ENCODE measurements at regions not wholly inside any gene's neighbourhood (a gene's known extent, or its start where the extent isn't known, plus 50 kb on each side); places are given as distances from the start of the nearest gene placed in this dataset.

DNA sequence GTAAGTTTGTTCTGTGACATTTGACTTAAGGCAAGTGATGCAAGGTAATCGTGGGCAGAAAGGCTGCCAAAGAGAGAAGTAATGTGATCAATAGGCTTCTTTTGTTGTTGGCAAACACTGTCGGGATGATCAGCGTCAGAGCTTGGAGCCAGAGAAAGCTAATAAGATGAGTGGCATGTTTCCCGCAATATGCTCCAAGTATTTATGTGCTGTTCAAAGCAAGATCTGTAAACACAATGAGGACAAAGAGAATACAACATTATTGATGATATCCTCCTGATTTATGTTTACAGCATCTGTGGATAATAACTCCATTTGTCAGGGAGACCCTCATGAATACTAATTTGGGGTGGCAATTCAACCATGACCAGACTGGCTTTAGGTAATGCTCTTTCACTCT lies 603.3 kb downstream of the TDRD15 start:
- Histone ChIP-seq H3K36me3 (no peaks in the 10 kb centered on the region), H3K9ac (no peak overlapping the region), H3K4me2 (no peak overlapping the region), H3K4me3 (no peak overlapping the region), H3K9me3 (replicated peaks in 1 of 11) (no peaks in the 10 kb centered on the region), H3K27me3 (no peaks in the 10 kb centered on the region), H3K4me1 (no peaks in the 10 kb centered on the region), H4K20me1 (no peaks in the 10 kb centered on the region), H3K27ac (no peak overlapping the region)
- TF ChIP-seq Cebpa-rat (IDR thresholded peaks at IDR 0.05): no peak

DNA sequence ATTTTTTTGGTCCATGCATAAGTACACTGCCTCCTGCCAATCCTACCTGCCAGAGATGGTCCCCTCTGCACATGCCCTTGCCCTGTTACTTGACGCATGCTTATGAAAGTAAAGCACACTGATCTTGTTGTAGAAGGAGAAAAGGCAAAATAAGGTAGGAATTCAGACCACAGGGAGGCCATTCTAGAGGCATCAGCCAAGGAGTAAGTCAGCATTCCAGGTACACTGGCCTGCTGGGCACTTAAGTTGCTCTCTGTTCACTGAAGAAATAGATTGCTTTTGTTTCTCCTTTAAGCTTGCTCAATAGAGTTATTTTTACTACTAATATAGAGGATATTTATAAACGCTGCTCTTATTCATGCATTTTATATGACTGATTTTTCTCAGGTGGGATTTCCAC lies 604.4 kb downstream of the TDRD15 start:
- no peaks in the 10 kb centered on the region for H3K9me3 ChIP-seq (replicated peaks in 1 of 11)
- no peak overlapping the region for H3K4me2 ChIP-seq
- no peaks in the 10 kb centered on the region for H3K36me3 ChIP-seq
- H3K27ac ChIP-seq: no peak overlapping the region
- H4K20me1 ChIP-seq: no peaks in the 10 kb centered on the region
- no peak for TF ChIP-seq Cebpa-rat (IDR thresholded peaks at IDR 0.05)
- H3K4me1 ChIP-seq: no peaks in the 10 kb centered on the region
- H3K4me3 ChIP-seq: no peak overlapping the region
- no peaks in the 10 kb centered on the region for H3K27me3 ChIP-seq
- H3K9ac ChIP-seq: no peak overlapping the region

DNA sequence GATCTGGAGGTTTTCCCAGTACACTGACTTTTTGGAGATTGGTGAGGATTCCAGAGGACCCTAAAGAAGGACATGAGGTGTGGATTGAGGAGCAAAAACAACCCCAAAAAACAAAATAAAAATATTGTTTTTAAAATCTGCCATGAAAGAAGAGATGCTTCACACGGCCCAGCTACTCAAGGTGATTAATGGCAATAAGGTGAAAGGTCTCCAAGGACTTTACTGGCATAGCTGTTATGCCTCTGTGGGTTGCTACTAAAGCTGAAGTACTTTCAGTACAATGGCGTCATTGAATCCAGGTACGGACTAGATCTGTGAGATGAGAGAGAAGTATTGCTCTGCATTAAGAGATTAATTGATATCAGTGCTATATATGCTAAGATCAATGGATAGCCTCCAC lies 606.4 kb downstream of the TDRD15 start:
- H3K9me3 ChIP-seq (replicated peaks in 1 of 11): peaks cover 0 to 5% (median 0%) of the 10 kb centered on the region in 11 experiments; a peak in 2 of 22 replicates

DNA sequence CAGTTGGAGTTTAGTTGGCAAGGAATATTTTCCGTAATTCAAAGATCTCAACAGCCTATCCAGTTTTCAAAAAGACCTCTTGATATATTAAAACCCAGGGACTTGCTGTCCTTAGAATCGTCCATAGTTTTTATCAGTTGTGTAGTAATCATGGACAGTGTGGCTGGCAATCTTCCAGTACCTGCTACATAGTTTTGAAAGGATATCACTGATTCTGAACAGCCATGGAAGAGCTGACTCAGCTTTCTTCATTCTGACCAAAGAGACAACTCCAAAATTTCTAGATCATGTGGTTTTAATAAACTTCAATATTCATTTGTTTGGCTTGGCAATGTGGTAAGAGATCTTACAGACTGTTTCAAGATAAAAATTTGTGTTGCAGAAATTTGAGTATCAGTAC lies 616.7 kb downstream of the TDRD15 start:
- no peak for TF ChIP-seq Cebpa-rat (IDR thresholded peaks at IDR 0.05)
- no peaks in the 10 kb centered on the region for H3K4me1 ChIP-seq

More for the DNA sequence above, 606.4 kb downstream of the TDRD15 start:
- Histone ChIP-seq H3K4me3 (no peak overlapping the region), H3K36me3 (no peaks in the 10 kb centered on the region), H3K9ac (no peak overlapping the region), H3K4me2 (no peak overlapping the region), H4K20me1 (no peaks in the 10 kb centered on the region), H3K27ac (no peak overlapping the region), H3K4me1 (no peaks in the 10 kb centered on the region), H3K27me3 (no peaks in the 10 kb centered on the region)
- TF ChIP-seq Cebpa-rat (IDR thresholded peaks at IDR 0.05): no peak

DNA sequence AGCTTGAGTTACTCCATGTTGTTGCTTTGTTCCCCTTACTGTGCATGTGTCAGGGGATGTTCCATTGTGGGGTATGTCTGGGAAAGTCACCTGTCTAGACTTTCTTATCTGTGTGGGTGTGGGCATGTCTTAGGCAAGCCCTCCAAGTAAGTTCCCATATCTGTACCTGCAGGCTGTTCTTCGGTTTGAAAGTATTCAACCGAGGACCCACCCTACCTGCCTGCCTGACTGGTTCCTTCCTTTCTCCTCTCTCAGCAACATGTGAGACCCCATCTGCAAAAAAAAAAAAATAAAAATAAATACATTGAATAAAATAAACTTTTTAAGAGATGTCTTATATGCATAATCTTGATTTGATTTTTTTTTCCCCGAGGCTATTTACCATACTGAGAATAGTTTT lies 622.7 kb downstream of the TDRD15 start:
- H3K36me3 ChIP-seq: 0 out of 22 replicates have a peak, but pooled peaks cover 0 to 6% (median 0%) of the 10 kb centered on the region in 11 experiments
- H3K9ac ChIP-seq: no peak overlapping the region
- H3K27me3 ChIP-seq: peaks cover 0 to 34% (median 0%) of the 10 kb centered on the region in 11 experiments; a peak in 4 of 22 replicates
- H3K4me2 ChIP-seq: no peak overlapping the region
- no peak overlapping the region for H3K4me3 ChIP-seq
- no peaks in the 10 kb centered on the region for H4K20me1 ChIP-seq
- peaks cover 0 to 28% (median 15%) of the 10 kb centered on the region in 10 experiments; a peak in 13 of 20 replicates for H3K4me1 ChIP-seq
- peaks cover 8 to 22% (median 17%) of the 10 kb centered on the region in 11 experiments for H3K9me3 ChIP-seq (replicated peaks in 1 of 11)
- no peak for TF ChIP-seq Cebpa-rat (IDR thresholded peaks at IDR 0.05)
- H3K27ac ChIP-seq: no peak overlapping the region

More for the DNA sequence above, 616.7 kb downstream of the TDRD15 start:
- H3K27me3 ChIP-seq: peaks cover 0 to 6% (median 0%) of the 10 kb centered on the region in 11 experiments; a peak in 1 of 22 replicates
- no peak overlapping the region for H3K4me2 ChIP-seq
- no peaks in the 10 kb centered on the region for H3K36me3 ChIP-seq
- H3K27ac ChIP-seq: no peak overlapping the region
- peaks cover 0 to 6% (median 0%) of the 10 kb centered on the region in 11 experiments; a peak in 2 of 22 replicates for H3K9me3 ChIP-seq (replicated peaks in 1 of 11)
- H3K9ac ChIP-seq: no peak overlapping the region
- no peak overlapping the region for H3K4me3 ChIP-seq
- no peaks in the 10 kb centered on the region for H4K20me1 ChIP-seq

DNA sequence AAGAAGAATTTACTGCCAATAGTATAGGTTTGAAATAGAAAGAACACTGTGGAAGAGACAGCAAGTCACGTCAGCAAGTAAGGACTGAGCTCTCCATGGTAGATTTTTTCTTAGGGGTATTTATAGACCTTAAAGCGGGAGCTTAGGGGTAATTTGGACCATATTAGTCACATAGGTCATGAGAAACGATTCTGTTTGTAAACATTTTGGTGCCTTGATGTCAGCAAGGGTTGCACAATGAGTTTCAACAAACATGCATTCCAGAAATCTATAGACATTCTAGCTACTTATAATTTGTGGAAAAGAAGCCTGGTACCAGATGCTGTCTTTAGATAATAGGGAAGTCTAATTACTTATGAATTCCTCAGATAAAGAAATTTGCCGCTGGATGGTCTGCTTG lies 624.7 kb downstream of the TDRD15 start:
- 0 out of 22 replicates have a peak, but pooled peaks cover 0 to 6% (median 0%) of the 10 kb centered on the region in 11 experiments for H3K36me3 ChIP-seq
- H3K27me3 ChIP-seq: peaks cover 0 to 51% (median 0%) of the 10 kb centered on the region in 11 experiments; a peak in 6 of 22 replicates
- TF ChIP-seq Cebpa-rat (IDR thresholded peaks at IDR 0.05): no peak
- H3K4me3 ChIP-seq: peak overlapping the region in 1 of 10 experiments; percentile 30; a peak in 1 of 20 replicates
- H3K9me3 ChIP-seq (replicated peaks in 1 of 11): peaks cover 8 to 22% (median 17%) of the 10 kb centered on the region in 11 experiments
- peak overlapping the region in 1 of 11 experiments; percentile 47; a peak in 2 of 22 replicates for H3K27ac ChIP-seq
- H3K9ac ChIP-seq: no peak overlapping the region
- no peaks in the 10 kb centered on the region for H4K20me1 ChIP-seq
- peak overlapping the region in 9 of 11 experiments; percentile 6 to 89 (median 54); a peak in 17 of 22 replicates for H3K4me2 ChIP-seq
- H3K4me1 ChIP-seq: peaks cover 0 to 28% (median 15%) of the 10 kb centered on the region in 10 experiments; a peak in 13 of 20 replicates

DNA sequence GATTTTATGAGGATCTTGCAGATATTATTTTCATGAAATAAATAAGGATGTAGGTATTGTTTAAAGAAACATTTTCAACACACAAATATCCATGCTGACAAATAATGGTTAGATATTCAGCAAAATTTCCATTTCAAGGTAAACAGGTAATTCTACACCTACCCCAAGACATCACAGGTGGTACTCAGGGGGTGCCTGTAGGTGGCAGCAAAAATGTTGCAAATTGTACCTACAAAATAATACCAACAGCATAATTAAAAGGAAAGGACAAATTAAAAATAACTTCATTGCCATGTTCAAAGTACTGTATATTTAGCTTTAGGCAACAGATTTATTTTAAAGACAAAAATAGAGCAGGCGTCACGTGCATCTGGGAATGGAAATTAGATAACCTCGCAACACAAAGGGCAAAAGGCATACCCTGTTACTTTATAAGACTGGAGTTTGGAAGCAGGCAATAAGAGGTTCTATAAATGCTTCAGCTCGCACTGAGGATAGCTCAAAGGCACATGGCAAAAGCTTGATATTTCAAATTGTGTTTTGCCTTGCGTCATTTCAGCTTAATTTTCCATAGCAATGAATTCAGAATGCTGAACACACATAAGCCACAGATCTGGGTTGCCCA lies 630.5 kb downstream of the TDRD15 start:
- no peaks in the 10 kb centered on the region for H4K20me1 ChIP-seq
- peaks cover 9 to 20% (median 14%) of the 10 kb centered on the region in 11 experiments for H3K9me3 ChIP-seq (replicated peaks in 1 of 11)
- peaks cover 5 to 28% (median 14%) of the 10 kb centered on the region in 10 experiments for H3K4me1 ChIP-seq
- peak overlapping the region in 5 of 11 experiments; percentile 7 to 48 (median 36); a peak in 6 of 22 replicates for H3K4me2 ChIP-seq
- 0 out of 22 replicates have a peak, but pooled peaks cover 0 to 5% (median 0%) of the 10 kb centered on the region in 11 experiments for H3K36me3 ChIP-seq
- TF ChIP-seq Cebpa-rat (IDR thresholded peaks at IDR 0.05): no peak
- no peak overlapping the region for H3K27ac ChIP-seq
- no peak overlapping the region for H3K9ac ChIP-seq
- peaks cover 0 to 87% (median 3%) of the 10 kb centered on the region in 11 experiments; a peak in 10 of 22 replicates for H3K27me3 ChIP-seq
- H3K4me3 ChIP-seq: no peak overlapping the region

DNA sequence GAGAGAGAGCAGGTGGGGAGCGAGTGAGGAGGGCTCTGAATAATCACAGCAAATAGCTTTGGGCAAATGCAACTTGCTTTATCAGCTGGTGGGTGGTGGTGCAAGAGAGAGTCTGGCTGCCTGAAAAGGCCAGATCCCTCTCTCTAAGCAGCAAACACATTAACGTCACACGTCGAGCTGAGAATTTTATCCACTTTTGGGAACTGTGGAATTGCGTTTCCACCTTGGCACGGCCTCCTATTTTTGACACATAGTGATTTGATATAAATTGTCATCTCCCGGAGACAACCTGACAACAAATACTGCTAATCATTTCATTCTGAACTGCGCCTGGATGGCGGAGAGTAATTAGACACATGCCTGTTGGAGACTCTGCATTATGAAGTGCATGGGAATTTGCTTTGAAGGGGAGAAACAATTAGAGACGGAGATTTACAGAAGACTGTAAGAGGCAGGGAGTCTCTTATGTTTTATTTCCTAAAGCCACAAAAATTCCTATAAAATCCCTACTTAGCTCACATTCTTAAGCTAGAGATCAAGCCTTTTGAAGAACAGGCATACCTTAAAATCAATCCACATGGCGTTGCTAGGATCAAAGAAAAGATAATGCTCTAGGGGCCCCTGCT lies 634.1 kb downstream of the TDRD15 start:
- H3K9ac ChIP-seq: no peak overlapping the region
- H3K9me3 ChIP-seq (replicated peaks in 1 of 11): peaks cover 15 to 33% (median 23%) of the 10 kb centered on the region in 11 experiments
- no peak overlapping the region for H3K4me3 ChIP-seq
- H3K4me1 ChIP-seq: peaks cover 14 to 49% (median 27%) of the 10 kb centered on the region in 10 experiments
- no peak overlapping the region for H3K27ac ChIP-seq
- peaks cover 0 to 5% (median 0%) of the 10 kb centered on the region in 11 experiments; a peak in 1 of 22 replicates for H3K36me3 ChIP-seq
- TF ChIP-seq Cebpa-rat (IDR thresholded peaks at IDR 0.05): no peak
- peak overlapping the region in 6 of 11 experiments; percentile 55 to 69 (median 61); a peak in 10 of 22 replicates for H3K4me2 ChIP-seq
- no peaks in the 10 kb centered on the region for H4K20me1 ChIP-seq
- H3K27me3 ChIP-seq: peaks cover 0 to 84% (median 3%) of the 10 kb centered on the region in 11 experiments; a peak in 10 of 22 replicates

DNA sequence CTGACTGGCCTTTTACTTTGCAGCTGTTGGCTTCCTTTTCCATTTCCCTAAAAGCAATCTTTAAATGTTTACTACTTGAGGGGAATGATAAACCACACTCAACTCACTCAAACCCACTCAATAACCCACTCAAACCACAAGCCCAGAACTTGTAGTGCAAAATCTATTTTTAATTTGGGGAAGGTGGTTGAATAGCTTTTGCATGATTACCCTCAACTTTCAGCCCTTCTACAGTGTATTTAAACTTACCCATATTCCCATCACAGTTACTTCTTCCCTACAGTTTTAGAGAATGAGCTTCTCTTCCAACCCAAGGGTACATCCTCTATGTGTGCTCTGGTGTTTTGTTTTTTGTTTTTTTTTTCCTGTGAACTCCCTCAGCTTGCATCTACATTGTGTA lies 636.1 kb downstream of the TDRD15 start:
- peak overlapping the region; percentile 41 to 71 (median 59); a peak in 21 of 22 replicates for H3K4me2 ChIP-seq
- no peak overlapping the region for H3K4me3 ChIP-seq
- H3K9ac ChIP-seq: no peak overlapping the region
- H3K27ac ChIP-seq: no peak overlapping the region
- no peak for TF ChIP-seq Cebpa-rat (IDR thresholded peaks at IDR 0.05)
- peaks cover 20 to 47% (median 33%) of the 10 kb centered on the region in 11 experiments for H3K9me3 ChIP-seq (replicated peaks in 1 of 11)
- H3K27me3 ChIP-seq: peaks cover 0 to 85% (median 3%) of the 10 kb centered on the region in 11 experiments; a peak in 10 of 22 replicates
- peaks cover 14 to 39% (median 23%) of the 10 kb centered on the region in 10 experiments for H3K4me1 ChIP-seq
- peaks cover 0 to 5% (median 0%) of the 10 kb centered on the region in 11 experiments; a peak in 1 of 22 replicates for H3K36me3 ChIP-seq
- no peaks in the 10 kb centered on the region for H4K20me1 ChIP-seq
